HG02852 (cell line): ENCODE measurements at regions not wholly inside any gene's neighbourhood (a gene's known extent, or its start where the extent isn't known, plus 50 kb on each side); places are given as distances from the start of the nearest gene placed in this dataset.
"Not testable (repeated sequence)": the region's sequence is repeated elsewhere in the genome, so short reads cannot be mapped to it uniquely, and the experiment has no call there.

Source experiments
- ATAC-seq: cut with Tn5 transposase; IDR thresholded peaks from one replicate; pipeline ENCODE4 v1.9.1; 2021; ENCODE audit warnings: mild to moderate bottlenecking, moderate library complexity; ENCODE audit not compliant: unreplicated experiment

DNA sequence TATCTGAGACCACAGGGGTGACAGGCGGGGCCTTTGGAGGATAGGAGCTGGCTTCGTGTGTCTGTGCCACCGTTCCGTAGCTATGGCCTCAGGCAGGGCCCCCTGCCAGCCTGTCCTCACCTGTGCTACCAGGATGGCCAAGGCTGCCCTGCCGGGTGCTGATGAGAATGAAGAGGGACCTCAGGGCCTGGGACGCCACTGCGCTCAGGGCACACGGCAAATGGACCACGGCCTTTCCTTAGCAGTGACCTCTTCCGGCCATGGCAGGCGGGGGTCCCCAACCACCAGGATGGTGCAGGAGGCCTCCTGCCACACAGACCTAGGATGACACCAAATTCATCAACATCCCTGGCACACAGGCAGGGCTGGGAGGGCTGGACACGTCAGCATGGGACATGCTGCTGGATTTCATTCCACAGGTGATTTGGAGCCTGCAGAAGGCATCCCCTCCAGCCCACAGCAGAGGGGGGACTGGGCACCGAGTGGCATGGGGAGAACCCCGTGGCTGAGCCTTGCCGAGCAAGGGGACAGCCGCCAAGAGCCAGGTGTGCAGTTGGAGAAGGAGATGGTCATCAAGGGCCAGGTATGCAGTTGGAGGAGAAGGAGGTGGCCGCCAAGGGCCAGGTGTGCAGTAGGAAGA is 1321.0 kb downstream of the BRD1 start:
- no peak for ATAC-seq

DNA sequence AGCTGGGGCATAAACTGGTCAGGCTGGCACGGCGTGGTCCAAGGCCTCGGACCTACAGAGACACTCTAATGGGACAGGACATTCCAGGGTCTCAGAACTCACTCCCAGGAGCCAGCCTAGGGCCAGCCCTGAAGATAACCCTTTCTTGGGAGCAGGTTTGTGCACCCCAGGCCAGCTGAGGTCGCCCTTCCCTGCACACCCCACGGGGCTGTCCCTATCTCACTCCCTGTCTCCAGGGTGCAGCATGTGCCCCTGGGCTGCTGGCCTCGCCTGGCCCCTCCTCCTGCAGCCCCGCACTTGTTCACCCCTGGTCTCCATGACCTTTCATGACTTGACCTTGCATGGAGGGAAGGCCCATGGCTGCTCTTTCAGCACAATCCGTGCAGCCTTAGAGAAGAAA is 1321.8 kb downstream of the BRD1 start:
- ATAC-seq: no peak

DNA sequence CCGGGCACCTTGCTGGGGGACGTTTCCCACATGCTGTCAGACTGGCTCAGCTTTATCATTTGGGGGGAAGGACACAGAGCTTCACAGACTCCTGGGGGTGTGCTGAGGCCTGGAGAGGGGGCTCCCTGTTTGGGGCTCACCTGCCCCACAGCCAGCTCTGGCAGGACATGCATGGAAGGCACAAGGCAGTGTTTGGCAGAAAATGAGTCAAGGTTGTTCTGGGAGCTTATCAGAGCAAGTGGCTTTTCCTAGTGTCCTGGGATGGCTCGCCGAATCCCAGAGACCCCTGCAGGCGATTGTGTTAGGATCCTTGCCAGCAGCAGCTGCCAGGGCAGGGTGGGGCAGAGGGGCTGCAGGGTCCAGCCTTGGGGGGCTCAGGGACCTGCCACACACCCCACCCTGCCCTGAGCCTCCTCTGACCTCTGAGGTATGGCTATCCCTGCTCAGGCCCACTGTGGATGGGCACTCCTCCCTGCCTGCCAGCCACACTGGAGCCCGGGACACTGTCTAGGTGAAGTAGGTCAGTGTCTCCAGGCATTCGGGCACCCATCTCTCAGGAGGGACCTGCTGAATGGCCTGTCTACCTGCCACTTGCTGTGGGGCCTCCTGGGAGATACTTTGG is 1323.0 kb downstream of the BRD1 start:
- no peak for ATAC-seq

- ATAC-seq: no peak
Observed at GRCh38 chr22:48503876-48504275, 1323.8 kb downstream of the BRD1 start.

- ATAC-seq: no peak
Observed at GRCh38 chr22:48503035-48503625, 1324.5 kb downstream of the BRD1 start.

DNA sequence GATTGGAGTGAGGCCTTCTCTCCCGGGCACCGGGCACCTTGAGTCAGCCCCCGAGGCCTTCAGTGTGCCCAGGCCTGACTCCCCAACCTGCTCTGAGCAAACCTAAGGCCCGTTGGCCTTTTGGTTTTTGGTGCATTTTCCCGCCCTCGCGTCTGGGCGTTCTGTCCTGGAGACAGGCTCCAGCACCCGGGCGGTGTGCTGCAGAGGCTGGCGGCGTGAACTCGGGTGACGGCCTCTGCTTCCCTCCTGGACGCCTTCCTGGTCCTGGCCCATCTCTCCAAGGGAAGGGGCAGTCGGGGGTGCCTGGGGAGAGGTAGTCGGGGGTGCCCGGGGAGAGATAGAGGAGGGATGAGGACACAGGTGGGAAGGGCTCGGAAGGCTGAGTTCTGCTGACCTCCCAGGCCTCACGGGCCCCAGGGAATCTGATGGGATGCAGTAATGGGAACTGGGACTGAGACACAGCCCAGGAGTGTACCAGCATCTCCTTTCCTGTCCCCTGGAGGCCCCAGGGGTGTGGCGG is 1326.4 kb downstream of the BRD1 start:
- no peak for ATAC-seq

- no peak for ATAC-seq
Observed at GRCh38 chr22:48500471-48501230, 1327.0 kb downstream of the BRD1 start.

- no peak for ATAC-seq
Observed at GRCh38 chr22:48499456-48500425, 1327.9 kb downstream of the BRD1 start.

- no peak for ATAC-seq
Observed at GRCh38 chr22:48498526-48499331, 1328.9 kb downstream of the BRD1 start.

GRCh38 chr22:48497743-48498520 is 1329.7 kb downstream of the BRD1 start:
- ATAC-seq: not testable (repeated sequence)

DNA sequence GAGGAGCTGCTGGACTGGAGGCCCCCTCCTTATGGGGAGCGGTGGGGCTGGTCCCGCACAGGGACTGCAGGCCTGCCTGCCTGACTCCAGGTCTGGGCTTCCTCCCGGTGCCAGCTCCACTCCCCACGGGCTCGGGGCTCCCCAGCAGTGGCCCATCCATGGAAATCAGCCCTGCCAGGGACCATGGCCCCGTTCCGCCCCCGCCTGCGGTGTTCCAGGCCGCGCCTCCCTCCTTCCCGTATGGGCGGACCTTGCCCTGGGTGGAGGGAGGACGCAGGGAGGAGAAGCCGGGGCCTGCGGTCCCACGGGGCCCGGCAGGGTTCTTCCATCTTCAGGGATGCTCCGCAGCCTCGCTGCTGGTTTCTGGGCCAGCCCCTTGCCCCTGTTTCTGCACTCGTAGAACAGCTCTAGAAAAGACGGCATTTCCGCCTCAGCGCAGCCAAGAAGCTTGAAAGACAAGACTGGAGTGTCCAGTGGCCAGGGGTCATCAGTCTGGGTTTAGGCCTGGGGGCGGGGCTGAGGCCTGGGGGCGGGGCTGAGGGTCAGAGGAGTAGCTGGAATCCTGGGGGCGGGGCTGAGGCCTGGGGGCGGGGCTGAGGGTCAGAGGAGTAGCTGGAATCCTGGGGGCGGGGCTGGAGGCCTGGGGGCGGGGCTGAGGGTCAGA is 1330.6 kb downstream of the BRD1 start:
- ATAC-seq: no peak

DNA sequence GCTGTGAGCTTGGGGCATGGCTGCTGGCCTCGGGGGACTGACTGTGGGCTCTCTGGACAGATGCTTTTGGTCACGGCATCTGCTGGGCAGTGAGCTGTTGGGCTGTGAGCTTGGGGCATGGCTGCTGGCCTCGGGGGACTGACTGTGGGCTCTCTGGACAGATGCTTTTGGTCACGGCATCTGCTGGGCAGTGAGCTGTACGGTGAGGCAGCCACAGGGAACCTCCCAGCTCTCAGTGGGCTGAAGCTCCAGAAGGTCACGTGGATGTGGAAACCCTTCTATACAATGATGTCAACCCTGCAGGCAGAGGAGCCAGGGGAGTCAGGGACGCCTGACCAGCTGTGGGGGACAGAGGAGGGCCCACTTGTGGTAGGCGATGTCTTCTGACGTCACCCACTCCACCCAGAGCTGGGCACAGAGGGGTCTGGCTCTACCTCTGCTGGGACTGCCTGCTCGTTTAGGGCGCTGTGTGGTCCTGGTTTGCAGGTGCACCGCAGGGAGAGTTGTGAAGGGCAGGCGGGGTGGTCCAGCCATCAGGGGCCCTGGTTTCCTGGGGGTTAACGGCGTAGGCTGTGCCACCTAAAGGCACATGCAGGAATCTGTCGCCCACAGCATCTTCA is 1331.3 kb downstream of the BRD1 start:
- ATAC-seq: no peak

- ATAC-seq: no peak
Observed at GRCh38 chr22:48495751-48496080, 1332.0 kb downstream of the BRD1 start.

DNA sequence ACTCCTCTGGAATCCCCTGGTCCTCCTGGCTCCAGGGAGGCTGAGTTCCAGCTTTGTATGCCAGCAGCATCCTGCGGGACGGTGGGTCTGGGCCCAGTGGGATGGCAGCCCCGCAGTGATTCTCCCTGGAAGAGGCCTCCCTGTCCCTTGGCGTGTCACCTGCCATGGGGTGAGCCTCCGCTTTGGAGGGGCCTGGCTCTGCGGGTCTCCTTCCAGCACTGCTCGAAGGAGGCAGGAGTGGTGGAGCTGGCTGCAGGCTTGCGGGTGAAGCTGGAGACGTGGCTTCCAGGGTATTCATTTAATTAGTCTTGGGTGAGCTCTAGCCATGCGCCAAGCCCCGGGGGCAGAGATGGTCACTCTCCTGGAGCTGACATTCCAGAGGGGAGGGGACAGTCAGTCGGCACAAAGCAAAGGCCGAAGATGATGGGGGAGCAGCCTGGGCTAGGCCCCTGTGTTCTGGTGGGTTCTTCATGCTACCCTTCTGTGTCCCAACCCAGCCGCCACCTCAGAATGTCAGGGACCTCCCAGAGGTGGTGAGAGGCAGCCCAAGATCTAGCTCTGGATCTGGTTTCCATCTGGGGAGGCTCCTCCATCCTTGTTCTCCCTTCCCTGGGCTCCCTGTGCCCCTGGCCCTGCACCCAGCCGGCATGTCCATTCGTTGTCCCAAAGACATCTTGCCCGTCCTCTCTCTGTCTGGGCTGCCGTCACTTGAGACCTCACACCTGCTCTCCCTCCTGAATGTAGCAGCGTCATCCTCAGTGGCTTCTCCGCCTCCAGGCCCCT is 1332.5 kb downstream of the BRD1 start:
- no peak for ATAC-seq

- ATAC-seq: no peak
Observed at GRCh38 chr22:48494256-48494967, 1333.3 kb downstream of the BRD1 start.

DNA sequence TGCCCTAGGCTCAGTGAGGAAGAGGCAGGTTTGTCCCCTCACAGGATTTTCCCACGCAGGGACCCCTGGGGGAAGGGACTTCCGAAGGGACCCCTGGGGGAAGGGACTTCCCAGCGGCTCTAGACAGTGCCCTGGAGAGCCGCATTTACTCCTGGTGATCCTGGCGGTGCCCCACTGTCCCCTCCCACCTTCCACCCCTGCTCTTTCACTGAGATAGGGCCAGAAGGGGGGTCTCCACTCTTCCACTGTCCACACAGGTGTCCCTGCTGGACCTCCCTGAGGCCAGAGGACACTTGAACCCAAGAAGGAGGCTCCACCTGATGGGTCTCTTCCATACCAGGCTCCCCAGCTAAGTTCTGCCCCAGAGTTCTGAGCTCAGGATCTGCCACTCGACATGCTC is 1333.9 kb downstream of the BRD1 start:
- ATAC-seq: no peak
